B cell (primary cell): ENCODE measurements at regions not wholly inside any gene's neighbourhood (a gene's known extent, or its start where the extent isn't known, plus 50 kb on each side); places are given as distances from the start of the nearest gene placed in this dataset.

Experiments
- CTCF ChIP-seq: fragments of 200-600 bp; IDR thresholded peaks from one replicate; pipeline ENCODE4 v1.8.0; 2022; ENCODE audit warnings: antibody characterized with exemption, mild to moderate bottlenecking
- EZH2 ChIP-seq: IDR thresholded peaks from 2 replicates; pipeline ENCODE4 v1.6.1; 2012; ENCODE audit warnings: borderline replicate concordance, low read depth, mild to moderate bottlenecking, moderate library complexity, low read length; ENCODE audit not compliant: insufficient read depth, poor library complexity, severe bottlenecking

GRCh38 chr5:173780235-173781234 is 107.6 kb upstream of the CPEB4 start:
- TF ChIP-seq CTCF (no peak), EZH2 (no peak)
